Parathyroid adenoma (tissue), 2 donors: ENCODE measurements at regions not wholly inside any gene's neighbourhood (a gene's known extent, or its start where the extent isn't known, plus 50 kb on each side); places are given as distances from the start of the nearest gene placed in this dataset.
"Not testable (repeated sequence)": the region's sequence is repeated elsewhere in the genome, so short reads cannot be mapped to it uniquely, and the experiment has no call there.

Experiments
- H2AFZ ChIP-seq: fragments of 300-600 bp; sonication (generic); one replicate; pipeline ENCODE4 v1.7.0; 2017; ENCODE audit warnings: antibody characterized with exemption, mild to moderate bottlenecking
- H3K27ac ChIP-seq: fragments of 300-600 bp; sonication (generic); one replicate; pipeline ENCODE4 v1.7.0; 2017
- H3K27me3 ChIP-seq: fragments of 300-600 bp; sonication (generic); one replicate; pipeline ENCODE4 v1.7.0; 2017; ENCODE audit warnings: low read length; ENCODE audit not compliant: control insufficient read depth, insufficient read depth
- H3K36me3 ChIP-seq: fragments of 300-600 bp; sonication (generic); one replicate; pipeline ENCODE4 v1.7.0; 2017; ENCODE audit warnings: low read length; ENCODE audit not compliant: control insufficient read depth, insufficient read depth
- H3K4me1 ChIP-seq: fragments of 300-600 bp; sonication (generic); one replicate; pipeline ENCODE4 v1.7.0; 2017; ENCODE audit warnings: control low read depth
- H3K4me2 ChIP-seq: fragments of 300-600 bp; sonication (generic); one replicate; pipeline ENCODE4 v1.7.0; 2017; ENCODE audit warnings: low read length
- H3K4me3 ChIP-seq: fragments of 300-600 bp; sonication (generic); one replicate; pipeline ENCODE4 v1.7.0; 2017; ENCODE audit warnings: low read depth, low read length
- H3K79me2 ChIP-seq: fragments of 300-600 bp; sonication (generic); one replicate; pipeline ENCODE4 v1.7.0; 2017; ENCODE audit warnings: control low read depth
- H3K9ac ChIP-seq: fragments of 300-600 bp; sonication (generic); one replicate; pipeline ENCODE4 v1.7.0; 2017; ENCODE audit warnings: mild to moderate bottlenecking
- H3K9me3 ChIP-seq: fragments of 300-600 bp; sonication (generic); one replicate; pipeline ENCODE4 v1.7.0; 2017; ENCODE audit warnings: low read length; ENCODE audit not compliant: control insufficient read depth
- CTCF ChIP-seq: fragments of 300-600 bp; sonication (generic); IDR thresholded peaks from one replicate; pipeline ENCODE4 v1.7.0; 2017; ENCODE audit warnings: antibody characterized with exemption, mild to moderate bottlenecking
- donor health status: primary hyperparathyroidism.

GRCh38 chrX:46235778-46236177 is 309.4 kb downstream of the ZNF674 start:
- Histone ChIP-seq H3K4me3 (no peak overlapping the region), H3K27me3 (no peaks in the 10 kb centered on the region), H3K79me2 (no peaks in the 10 kb centered on the region), H3K4me2 (no peak overlapping the region), H2AFZ (no peak overlapping the region), H3K36me3 (no peaks in the 10 kb centered on the region), H3K9ac (no peak overlapping the region), H3K4me1 (no peaks in the 10 kb centered on the region), H3K9me3 (no peaks in the 10 kb centered on the region), H3K27ac (no peak overlapping the region)
- TF ChIP-seq CTCF = no peak

GRCh38 chrX:46234775-46235174 is 310.4 kb downstream of the ZNF674 start:
- Histone ChIP-seq H3K79me2 (no peaks in the 10 kb centered on the region), H2AFZ (no peak overlapping the region), H3K27me3 (no peaks in the 10 kb centered on the region), H3K4me3 (no peak overlapping the region), H3K9me3 (no peaks in the 10 kb centered on the region), H3K9ac (no peak overlapping the region), H3K27ac (no peak overlapping the region), H3K36me3 (no peaks in the 10 kb centered on the region), H3K4me2 (no peak overlapping the region), H3K4me1 (no peaks in the 10 kb centered on the region)
- TF ChIP-seq CTCF = no peak

DNA sequence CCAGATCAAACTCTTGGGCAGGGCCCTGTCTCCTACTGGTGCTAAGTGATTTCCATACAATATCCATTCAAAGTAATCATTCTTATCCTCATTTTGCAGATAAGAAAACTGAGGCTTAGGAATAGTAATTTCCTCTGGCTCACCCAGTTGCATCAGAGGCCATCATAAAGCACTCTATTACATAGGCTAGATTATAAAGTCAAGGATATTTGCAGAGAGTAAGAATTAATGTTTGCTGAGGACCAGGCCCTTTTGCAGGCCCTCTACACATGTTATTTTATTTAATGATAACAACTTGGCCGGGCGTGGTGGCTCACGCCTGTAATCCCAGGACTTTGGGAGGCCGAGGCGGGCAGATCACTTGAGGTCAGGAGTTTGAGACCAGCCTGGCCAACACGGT is 316.8 kb downstream of the ZNF674 start:
- Histone ChIP-seq H3K36me3 (no peaks in the 10 kb centered on the region), H3K4me2 (no peak overlapping the region), H3K4me3 (no peak overlapping the region), H2AFZ (no peak overlapping the region), H3K9ac (no peak overlapping the region), H3K27me3 (no peaks in the 10 kb centered on the region), H3K4me1 (no peaks in the 10 kb centered on the region), H3K27ac (no peak overlapping the region), H3K79me2 (no peaks in the 10 kb centered on the region), H3K9me3 (no peaks in the 10 kb centered on the region)
- TF ChIP-seq CTCF = no peak

GRCh38 chrX:46226422-46226821 is 318.8 kb downstream of the ZNF674 start:
- Histone ChIP-seq H3K79me2 (no peaks in the 10 kb centered on the region), H3K27ac (no peak overlapping the region), H3K4me2 (no peak overlapping the region), H3K4me1 (no peaks in the 10 kb centered on the region), H3K9ac (no peak overlapping the region), H3K27me3 (no peaks in the 10 kb centered on the region), H3K36me3 (no peaks in the 10 kb centered on the region), H3K4me3 (no peak overlapping the region), H3K9me3 (no peaks in the 10 kb centered on the region), H2AFZ (no peak overlapping the region)
- TF ChIP-seq CTCF = no peak

- not testable (repeated sequence) for H3K79me2 ChIP-seq, H3K27me3 ChIP-seq, H3K36me3 ChIP-seq, H3K4me1 ChIP-seq, H2AFZ ChIP-seq, H3K27ac ChIP-seq, H3K9me3 ChIP-seq, H3K4me2 ChIP-seq, H3K9ac ChIP-seq, H3K4me3 ChIP-seq
These were observed 321.7 kb downstream of the ZNF674 start for GRCh38 chrX:46223499-46223898.
